GM12892 (cell line): ENCODE measurements at regions not wholly inside any gene's neighbourhood (a gene's known extent, or its start where the extent isn't known, plus 50 kb on each side); places are given as distances from the start of the nearest gene placed in this dataset.

ENCODE experiments used
- POLR2A ChIP-seq: IDR thresholded peaks from 2 replicates; pipeline ENCODE4 v1.6.1; 2011; ENCODE audit warnings: low read depth, low read length, control low read depth
- TAF1 ChIP-seq: IDR thresholded peaks from 2 replicates; pipeline ENCODE4 v1.6.1; 2011; ENCODE audit warnings: low read depth, mild to moderate bottlenecking, control low read depth, low read length, borderline replicate concordance

DNA sequence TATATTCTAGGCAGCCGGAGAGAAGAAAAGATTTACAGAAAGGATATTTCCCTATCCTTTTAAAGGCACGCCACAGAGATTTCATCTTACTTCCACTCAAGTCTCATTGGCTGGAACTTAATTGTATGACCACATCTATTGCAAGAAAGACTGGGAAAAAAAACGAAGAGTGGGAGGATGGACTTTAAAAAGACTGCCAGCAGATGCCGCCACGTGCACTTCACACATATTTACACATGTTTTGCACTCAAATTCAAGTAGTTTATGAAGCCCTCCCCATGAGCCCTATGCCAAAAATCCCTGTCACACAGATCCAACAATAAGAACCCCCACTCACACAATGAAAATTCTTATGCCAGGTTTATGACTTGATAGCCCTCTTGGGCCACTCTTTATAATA is 138.5 kb upstream of the TYRP1 start:
- no peak for TF ChIP-seq TAF1
- no peak for TF ChIP-seq POLR2A
